ENCODE measurements at regions not wholly inside any gene's neighbourhood (a gene's known extent, or its start where the extent isn't known, plus 50 kb on each side); places are given as distances from the start of the nearest gene placed in this dataset.
"Not testable (repeated sequence)": the region's sequence is repeated elsewhere in the genome, so short reads cannot be mapped to it uniquely, and the experiment has no call there.

DNA sequence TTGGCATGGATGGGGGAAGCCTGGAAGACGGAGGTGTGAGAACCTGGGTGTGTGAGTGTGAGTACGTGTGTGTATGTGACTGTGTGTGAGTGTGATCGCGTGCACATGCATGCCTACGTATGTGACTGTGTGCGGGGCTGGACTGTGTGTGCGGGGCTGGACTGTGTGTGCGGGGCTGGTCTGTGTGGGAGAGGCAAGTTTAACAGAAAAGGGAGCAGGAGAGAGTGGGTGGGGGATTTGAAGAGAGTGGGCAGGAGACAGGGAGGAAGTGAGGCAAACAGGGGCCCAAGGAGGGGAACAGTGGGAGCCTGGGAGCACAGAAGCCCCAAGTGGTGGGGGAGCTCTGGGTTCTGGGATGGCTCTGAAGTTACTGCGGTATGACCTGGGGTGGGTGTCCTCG, 103.7 kb upstream of the LHX5 start:
- DNase-seq (ENCODE audit: low spot score) (no peak), FAIRE-seq (no peak)

DNA sequence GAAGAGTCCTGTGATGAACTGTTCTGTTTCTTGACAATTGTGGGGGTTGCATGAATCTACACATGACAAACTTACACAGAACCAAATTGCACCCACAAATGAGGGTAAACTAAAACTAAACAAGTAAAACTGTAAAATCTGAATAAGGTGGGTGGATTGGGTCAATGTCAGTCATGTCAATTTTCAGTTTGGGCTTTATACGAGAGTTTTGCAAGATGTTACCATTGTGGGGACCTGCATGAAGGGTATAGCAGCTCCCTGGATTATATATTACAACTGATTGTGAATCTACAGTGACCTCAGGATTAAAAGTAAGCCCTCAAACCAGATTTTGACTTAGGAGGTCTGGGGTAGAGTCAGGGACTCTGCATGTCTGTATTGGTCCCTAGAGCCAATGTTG, 101.5 kb upstream of the LHX5 start:
- FAIRE-seq = no peak
- DNase-seq (ENCODE audit: low spot score) = no peak

DNA sequence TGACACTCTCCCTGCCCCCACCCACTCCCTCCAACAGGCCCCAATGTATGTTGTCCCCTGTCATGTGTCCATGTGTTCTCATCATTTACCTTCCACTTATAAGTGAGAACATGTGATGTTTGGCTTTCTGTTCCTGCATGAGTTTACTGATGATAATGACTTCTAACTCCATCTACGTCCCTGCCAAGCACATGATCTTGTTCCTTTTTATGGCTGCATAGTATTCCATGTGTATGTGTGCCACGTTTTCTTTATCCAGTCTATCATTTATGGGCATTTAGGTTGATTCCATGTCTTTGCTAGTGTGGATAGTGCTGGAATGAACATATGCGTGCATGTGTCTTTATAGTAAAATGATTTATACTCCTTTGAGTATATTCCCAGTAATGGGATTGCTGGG, 100.0 kb upstream of the LHX5 start:
- FAIRE-seq (no peak), DNase-seq (ENCODE audit: low spot score) (no peak)

DNA sequence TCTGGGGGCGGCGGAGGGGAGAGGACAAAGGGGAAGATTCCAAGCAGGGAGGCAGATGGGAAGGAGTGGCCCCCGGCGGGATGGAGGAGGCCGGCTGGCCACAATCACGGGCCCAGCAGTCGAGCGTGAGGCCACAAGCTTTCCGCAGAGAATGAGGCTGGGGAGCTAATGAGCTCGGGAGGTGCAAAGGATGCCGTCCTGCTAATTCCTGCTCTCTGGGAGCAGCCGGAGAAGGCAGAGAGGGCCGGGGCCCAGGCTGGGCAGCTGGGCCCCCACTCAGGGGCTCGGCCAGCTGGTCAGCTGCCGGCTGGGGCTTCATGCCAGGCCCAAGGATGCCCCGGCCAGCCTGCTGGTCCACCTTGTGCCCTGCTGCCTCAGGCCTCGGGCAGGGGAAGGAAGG, 98.1 kb upstream of the LHX5 start:
- FAIRE-seq (no peak), DNase-seq (ENCODE audit: low spot score) (no peak)

DNA sequence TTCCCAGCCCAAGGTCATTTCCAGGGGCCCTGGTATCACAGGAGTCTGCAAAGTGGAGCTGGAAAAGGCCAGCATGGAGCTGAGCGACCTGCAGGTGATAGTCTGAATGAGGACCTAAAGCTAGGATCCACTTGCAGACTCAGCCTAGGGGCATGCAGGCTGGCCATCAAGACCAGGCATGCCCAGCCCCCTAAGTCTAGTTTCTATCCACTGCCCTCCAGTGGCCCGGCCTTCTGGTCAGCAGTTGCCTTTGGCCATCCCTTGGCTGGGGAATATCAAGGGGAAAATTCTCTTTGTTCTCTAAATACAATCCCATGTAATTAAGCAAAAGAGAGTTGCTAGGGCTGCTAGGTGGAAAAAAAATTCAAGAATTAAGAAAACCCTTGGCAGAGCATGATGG, 96.3 kb upstream of the LHX5 start:
- FAIRE-seq = no peak

DNA sequence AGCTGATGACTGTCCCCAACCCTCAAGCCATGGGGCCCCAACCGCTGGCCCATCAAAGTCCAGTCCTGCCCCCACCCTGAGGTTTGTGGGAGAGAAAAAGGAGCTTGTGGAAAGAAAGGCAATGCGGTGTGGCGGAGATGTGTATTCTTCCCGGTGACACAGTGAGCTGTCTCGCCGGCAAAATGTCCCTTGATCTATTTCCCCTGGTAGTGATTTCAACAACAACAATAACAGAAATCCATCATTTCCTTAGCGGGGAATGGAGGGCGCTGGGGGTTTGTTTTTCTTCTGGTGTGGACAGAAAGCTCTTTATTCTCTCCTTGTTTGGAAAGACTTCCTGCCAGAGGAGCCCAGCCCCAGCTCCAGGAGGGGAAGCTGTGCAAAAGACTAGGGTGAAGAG, 93.7 kb upstream of the LHX5 start:
- DNase-seq (ENCODE audit: low spot score) (no peak), FAIRE-seq (no peak)

More for the DNA sequence above, 96.3 kb upstream of the LHX5 start:
- DNase-seq (ENCODE audit: low spot score) = no peak

DNA sequence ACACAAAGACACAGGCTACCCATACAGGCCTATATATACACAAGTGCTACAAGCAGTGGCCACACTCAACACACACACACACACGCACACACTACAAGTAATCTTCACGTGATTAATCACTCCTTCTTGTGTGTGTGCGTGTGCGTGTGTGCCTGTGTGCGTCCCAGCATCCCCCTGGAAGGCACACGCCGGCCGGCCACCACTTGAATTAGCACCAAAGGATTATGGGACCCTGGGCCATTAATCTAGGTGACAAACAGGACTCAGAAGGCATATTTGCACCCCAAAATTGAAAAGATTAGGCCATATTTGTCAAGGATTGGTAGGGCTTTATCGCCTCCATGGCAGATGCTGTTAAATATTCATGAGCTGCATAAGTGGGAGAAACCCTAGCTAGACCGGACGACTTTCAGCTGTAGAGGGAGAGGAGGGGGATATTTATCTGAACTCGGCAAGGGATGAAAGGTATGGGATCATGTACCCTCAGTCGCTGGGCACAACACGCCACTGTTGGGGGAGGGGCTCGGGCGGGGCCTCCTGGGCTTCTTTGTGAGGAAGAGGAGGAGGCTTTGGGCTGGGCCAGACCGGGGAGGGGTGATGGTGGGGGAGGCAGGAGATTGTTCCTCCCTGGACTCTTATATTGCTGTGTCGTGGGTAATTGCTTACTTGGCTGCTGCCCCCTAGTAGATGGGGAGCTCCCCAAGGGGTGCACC, 89.6 kb upstream of the LHX5 start:
- FAIRE-seq = no peak

DNA sequence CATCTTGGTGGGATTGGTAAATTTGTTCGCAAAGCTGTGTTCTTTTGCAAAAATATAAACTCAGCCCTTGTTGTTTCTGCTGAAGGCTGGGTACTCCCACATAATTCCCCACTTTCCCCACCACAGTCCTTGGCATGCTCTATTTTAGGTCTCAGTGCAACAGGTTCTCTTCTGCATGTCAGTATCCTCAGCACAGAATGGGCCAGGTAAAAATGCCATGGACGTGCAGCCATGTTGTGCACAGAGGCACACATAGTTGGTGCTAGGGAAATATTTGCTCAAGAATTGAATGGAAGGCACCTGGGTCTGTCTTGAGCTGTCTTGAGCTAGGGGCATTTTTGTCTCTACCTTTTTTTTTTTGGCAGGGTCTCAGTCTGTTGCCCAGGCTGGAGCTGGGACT, 87.8 kb upstream of the LHX5 start:
- no peak for DNase-seq (ENCODE audit: low spot score)
- no peak for FAIRE-seq

More for the DNA sequence above, 89.6 kb upstream of the LHX5 start:
- no peak for DNase-seq (ENCODE audit: low spot score)

DNA sequence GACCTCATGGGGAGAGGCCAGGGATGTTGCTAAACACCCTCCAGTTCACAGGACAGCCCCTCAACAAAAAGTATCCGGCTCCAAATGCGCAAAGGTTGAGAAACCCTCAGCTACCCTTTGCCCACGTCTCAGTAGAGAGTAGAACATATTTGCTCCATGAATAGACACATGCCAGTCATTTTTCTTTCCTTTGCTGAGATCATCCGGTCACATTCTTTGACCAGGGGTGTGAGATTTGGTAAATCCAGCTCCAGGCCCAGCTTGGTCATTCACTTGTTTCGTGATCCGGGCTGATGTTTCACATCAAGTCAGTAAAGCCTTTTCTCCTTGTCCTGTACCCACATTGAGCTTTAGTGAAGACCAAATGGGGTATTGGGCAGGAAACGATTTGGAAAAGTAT, 83.6 kb upstream of the LHX5 start:
- FAIRE-seq (no peak), DNase-seq (ENCODE audit: low spot score) (no peak)

DNA sequence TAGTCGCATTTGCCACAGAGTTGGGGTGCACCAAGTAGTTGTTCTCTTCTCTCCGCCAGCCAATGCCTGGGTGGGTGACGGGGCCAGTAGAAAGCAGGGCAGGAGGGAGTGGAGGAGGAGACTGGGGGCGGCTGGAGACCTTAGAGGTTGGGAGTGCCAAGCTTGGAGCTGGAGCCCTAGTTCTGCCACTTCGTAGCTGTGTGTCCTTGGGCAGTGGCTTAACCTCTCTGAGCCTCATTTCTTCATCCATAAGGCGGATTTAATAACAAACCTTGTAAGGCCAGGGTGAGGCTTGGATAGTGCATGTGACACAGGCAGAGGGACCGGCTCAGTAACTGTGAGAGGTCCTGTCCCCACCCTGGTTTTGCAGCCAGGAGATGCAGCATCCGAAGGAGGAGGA, 81.1 kb upstream of the LHX5 start:
- FAIRE-seq (no peak), DNase-seq (ENCODE audit: low spot score) (no peak)

DNA sequence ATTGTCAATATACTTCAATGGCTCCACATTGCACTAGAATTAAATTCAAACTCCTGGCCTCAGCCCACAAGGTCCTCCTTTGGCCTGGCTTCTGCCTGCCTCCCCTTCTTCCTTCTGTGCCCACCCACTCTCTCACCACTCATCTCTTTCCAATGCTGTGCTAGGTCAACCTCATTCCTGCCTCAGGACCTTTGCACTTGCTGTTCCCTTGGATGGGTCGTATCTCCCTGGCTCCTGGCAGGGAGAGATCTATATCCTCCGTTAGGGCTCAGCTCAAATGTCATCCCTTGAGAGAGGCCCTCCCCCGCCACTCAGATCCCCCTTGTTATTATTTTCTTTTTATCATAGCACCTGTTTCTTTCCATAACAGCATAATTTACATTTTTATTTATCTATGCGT, 79.9 kb upstream of the LHX5 start:
- DNase-seq (ENCODE audit: low spot score) = no peak
- FAIRE-seq = no peak

DNA sequence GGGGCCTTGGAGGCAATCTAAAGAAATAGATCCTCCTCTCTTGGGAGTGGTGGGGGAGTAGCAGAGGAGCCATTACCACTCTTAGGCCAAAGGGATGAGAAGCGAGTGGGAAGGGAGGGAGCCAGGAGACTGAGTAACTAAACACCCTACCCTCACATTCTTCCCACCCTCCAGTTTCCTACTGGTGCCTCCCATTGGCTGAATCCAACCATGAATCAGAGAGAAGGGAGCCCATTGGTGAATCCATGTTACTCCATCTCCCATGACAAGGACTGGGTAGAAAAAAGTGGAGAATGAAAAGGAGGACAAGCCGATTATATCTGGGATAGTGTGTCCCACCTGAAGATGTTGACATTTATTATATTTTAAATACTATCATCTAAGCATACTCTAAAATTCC, 76.8 kb upstream of the LHX5 start:
- FAIRE-seq = no peak

DNA sequence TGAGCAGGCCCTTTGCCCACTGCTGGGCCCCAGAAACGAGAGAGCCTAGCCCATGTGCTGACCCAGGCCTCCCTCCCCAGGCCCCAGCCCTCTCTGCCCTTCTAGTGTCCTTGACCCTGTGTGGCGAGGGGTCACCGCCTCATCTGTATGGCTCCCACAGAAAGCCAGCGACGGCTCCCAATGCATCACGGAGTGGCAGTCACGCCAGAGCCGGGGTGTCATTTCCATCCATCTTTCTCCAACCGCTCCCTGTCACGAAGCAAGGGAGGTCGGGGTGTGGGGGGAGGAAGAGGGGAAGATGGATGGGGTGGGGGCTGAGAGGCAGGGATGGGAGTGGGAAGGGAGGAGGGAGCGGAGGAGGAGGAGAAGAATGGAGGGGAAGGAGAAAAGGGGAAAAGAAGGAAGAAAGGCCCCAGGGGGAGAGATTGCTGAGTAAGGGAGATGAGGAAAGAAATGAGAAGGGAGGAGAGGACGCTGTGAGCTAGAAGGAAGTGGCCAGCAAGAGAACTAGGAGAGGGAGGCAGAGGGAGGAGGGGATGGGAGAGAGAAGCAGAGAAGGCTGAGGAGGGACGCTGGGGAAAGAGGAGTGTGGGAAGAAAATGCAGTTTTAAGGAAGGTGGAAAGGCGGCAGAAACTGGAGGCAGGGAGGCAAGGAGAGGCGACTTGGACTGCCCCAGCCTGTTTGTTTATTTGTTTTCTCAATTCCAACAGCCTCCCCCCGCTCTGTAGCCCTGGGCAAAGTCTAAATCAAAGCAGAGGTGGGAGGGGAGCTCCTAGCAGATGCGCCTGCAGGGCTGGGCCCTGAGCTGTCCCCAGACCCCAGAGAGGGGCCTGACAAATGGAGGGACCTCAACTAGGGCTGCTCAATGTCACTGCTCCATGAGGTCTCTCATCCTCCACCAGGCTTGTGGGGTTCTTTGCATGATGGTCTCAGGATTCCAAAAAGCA, 75.5 kb upstream of the LHX5 start:
- FAIRE-seq (no peak), DNase-seq (ENCODE audit: low spot score) (no peak)

More for the DNA sequence above, 76.8 kb upstream of the LHX5 start:
- DNase-seq (ENCODE audit: low spot score) = no peak

DNA sequence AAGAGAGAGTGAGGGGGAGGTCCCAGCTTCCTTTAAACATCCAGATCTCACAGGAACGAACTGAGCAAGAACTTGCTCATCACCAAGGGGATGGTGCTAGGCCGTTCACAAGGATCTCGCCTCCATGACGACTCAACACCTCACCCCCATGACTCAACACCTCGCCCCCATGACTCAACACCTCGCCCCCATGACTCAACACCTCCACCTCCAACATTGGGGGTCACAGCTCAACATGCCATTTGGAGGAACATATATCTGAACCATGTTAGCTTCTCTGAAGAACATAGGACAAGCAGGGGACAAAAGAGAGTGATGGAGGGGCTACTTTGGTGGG, 66.0 kb upstream of the LHX5 start:
- no peak for FAIRE-seq
- no peak for DNase-seq (ENCODE audit: low spot score)

DNA sequence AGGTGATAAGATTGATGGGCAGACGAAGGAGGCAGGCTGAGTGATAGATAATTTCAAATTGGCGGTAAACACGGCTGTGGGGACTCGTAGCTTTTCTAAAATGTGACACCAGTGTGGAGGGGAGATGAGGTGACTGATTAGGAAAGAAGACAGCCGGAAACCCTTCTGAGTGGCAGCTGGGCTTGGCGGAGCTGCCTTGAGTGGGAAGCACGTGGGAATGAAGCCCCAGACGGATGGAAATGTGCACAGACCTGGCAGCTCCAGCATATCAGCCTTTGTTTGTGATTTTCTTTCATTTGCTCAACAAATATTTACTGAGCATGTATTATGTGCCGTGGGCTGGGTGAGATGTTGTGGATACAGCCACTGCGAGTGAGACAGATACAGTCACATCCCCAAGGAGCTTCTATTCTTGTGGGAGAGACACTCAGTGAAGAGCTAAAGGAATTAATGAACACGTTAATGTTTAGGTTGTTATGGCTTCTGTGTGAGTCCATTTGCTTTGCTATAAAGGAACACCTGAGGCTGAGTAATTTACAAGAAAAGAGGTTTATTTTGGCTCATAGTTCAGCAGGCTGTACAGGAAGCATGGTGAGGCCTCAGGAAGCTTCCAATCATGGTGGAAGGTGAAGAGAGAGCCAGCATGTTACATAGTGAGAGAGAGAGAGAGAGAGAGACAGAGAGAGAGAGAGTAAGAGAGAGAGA, 65.5 kb upstream of the LHX5 start:
- no peak for FAIRE-seq

DNA sequence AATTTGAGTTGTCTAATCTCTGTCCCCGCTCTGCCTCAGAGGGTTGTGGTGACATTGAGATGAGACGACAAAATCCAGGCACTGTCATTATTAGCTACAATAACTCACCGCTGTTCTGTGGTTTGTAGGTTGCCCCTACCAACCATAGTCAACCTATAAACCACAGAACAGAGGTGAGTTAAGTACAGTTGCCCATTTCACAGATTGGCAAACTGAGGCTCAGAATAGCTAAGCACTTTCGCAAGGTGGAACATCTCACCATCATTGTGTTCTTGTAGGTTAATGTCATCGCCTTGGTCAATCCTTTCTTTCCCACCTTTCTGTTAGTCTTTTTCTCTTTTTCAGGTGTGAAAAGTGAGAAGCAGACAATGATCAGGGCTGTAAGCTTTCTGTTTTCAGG, 63.4 kb upstream of the LHX5 start:
- no peak for DNase-seq (ENCODE audit: low spot score)
- FAIRE-seq = no peak

More for the DNA sequence above, 65.5 kb upstream of the LHX5 start:
- no peak for DNase-seq (ENCODE audit: low spot score)

DNA sequence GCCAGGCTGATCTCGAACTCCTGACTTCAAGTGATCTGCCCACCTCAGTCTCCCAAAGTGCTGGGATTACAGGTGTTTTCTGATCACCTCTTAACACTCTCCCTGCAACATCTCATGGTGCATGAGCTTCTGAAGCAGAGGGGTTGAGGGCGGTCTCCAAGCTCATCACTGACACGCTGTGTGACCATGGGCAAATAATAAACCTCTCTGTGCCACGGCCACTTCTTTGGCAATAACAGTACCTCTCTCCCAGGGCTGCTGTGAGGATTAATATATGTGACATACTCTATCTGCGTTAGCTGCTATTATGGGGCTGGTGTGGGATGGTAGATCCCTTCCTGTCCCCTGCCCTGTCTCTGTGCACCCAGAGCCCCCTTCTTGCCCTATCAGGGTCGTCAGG, 62.9 kb upstream of the LHX5 start:
- FAIRE-seq = no peak
- no peak for DNase-seq (ENCODE audit: low spot score)

DNA sequence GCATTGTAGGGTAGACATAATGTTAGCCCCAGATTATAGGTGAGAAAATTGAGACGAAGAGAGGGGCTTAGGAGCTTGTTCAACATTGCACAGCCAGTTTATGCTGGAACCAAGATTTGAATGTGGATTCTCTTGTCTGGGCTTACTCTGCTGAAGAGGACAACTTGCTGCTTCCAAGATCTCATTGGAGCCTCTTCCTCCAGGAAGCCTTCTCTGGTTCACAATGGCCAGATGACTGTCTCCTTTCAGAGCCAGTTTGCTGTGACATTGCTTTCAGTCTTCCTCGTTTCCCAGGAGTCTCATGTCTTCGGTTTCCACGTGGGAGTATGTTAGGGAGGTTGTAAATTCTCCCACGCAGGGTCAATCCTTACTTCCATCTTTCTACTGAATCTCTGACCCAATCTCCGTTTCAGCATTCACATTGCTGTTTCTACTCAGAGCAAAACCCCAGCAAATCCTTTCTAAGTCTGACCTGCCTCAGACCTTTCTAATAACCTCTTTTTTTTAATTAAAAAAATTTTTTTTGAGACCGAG, 62.2 kb upstream of the LHX5 start:
- FAIRE-seq (no peak), DNase-seq (ENCODE audit: low spot score) (no peak)

DNA sequence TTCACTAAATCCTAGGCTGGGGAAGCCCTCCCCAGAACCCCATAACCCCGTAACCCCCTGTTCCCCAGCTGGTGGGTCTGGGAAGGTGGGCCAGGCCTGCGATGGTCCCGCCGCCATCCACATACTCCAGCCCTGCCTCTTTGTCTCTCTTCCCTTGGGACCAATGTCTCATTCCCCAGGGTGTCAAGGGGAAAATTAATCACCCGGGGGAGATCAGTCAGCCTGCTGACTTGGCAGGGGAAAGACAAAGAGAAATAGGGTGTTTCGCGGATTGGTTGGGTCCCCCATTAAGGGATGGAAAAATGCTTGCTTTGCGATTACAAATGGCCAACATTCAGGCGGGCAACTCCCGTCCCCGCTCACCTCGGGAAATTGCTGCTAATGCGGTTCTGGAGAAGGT, 60.6 kb upstream of the LHX5 start:
- FAIRE-seq = no peak
- no peak for DNase-seq (ENCODE audit: low spot score)

DNA sequence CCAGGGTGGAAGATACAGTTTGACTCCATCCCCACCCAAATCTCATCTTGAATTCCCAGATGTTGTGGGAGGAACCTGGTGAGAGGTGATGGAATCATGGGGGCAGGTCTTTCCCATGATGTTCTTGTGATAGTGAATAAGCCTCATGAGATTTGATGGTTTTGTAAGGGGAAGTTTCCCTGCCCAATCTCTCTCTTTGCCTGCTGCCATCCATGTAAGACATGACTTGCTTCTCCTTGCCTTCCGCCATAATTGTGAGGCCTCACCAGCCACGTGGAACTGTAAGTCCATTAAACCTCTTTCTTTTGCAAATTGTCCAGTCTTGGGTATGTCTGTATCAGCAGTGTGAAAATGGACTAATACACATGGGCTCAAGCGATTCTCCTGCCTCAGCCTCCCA, 59.4 kb upstream of the LHX5 start:
- not testable (repeated sequence) for DNase-seq (ENCODE audit: low spot score); FAIRE-seq

DNA sequence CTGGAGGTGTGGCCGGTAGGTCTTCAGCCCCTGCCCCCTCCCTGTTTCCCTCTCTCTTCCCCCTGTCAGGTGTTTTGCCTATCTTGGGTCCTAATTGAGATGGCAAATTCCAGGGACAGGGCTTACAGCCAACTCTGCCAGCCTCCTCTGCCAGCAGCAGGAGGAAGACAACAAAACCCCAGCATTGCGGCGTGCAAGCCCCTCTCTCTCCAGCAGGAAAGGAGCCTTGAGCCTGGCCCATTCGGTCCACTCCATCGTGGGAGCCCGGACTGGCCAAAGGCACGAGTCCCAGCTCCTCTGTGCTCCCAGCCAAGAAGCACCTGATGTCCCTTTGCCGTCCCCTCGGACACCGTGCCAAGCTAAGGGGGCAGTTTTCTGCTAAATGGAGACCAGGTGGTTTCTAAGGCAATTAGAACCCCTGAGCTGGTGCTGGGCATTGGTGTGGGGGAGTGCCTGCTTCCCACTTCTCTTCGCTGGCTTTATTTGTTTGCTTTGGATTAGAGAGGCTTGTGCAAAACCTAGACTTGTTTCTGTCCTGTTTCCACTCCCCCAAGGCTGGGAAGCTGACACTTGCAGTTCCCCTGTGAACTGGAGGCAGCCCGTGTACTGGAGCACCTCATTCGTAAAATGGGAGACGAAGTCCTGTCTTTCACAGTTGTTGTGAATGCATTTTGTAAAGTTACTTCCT, 57.1 kb upstream of the LHX5 start:
- no peak for FAIRE-seq
- no peak for DNase-seq (ENCODE audit: low spot score)

All from RCC 7860 (cell line).